GM23338 (cell line): ENCODE measurements at regions not wholly inside any gene's neighbourhood (a gene's known extent, or its start where the extent isn't known, plus 50 kb on each side); places are given as distances from the start of the nearest gene placed in this dataset.

ENCODE experiments used
- CREB1 ChIP-seq: fragments of 250-450 bp; sonication (Bioruptor Pico); IDR thresholded peaks from 2 replicates; pipeline ENCODE4 v1.5.0; 2020; ENCODE audit warnings: low read depth, mild to moderate bottlenecking, moderate library complexity
- EZH2 ChIP-seq: fragments of 200-600 bp; sonication (generic); IDR thresholded peaks from one replicate; pipeline ENCODE4 v1.8.0; 2017; ENCODE audit warnings: antibody characterized with exemption, mild to moderate bottlenecking, low read depth; ENCODE audit not compliant: unreplicated experiment
- EZH2phosphoT487 ChIP-seq: fragments of 200-600 bp; sonication (generic); IDR thresholded peaks from one replicate; pipeline ENCODE4 v1.8.1; 2018; ENCODE audit warnings: antibody characterized with exemption; ENCODE audit not compliant: unreplicated experiment
- JUNB ChIP-seq: IDR thresholded peaks from one replicate; pipeline ENCODE4 v1.6.1; 2016; ENCODE audit warnings: antibody characterized with exemption; ENCODE audit not compliant: unreplicated experiment
- NANOG ChIP-seq: IDR thresholded peaks from 2 replicates; pipeline ENCODE4 v1.6.1; 2016; ENCODE audit warnings: antibody characterized with exemption, borderline replicate concordance
- POLR2AphosphoS5 ChIP-seq: IDR thresholded peaks from 2 replicates; pipeline ENCODE4 v1.6.1; 2016; ENCODE audit warnings: antibody characterized with exemption, low read depth
- STAT1 ChIP-seq: IDR thresholded peaks from one replicate; pipeline ENCODE4 v1.6.1; 2016; ENCODE audit warnings: antibody characterized with exemption; ENCODE audit not compliant: unreplicated experiment
- ZNF114 ChIP-seq: fragments of 250-450 bp; sonication (Bioruptor Pico); IDR thresholded peaks from 2 replicates; pipeline ENCODE4 v1.5.0; 2020; ENCODE audit warnings: mild to moderate bottlenecking, moderate library complexity
- TF ChIP-seq, protein P1 (sequence below): IDR thresholded peaks from one replicate; pipeline ENCODE4 v1.6.1; 2018; ENCODE audit warnings: antibody characterized with exemption; ENCODE audit not compliant: unreplicated experiment
- TF ChIP-seq, protein P2 (sequence below), 2 experiments: fragments of 200-600 bp in 1 of 2; sonication (generic) in 1 of 2; conservative IDR thresholded peaks; 2 replicates each; pipeline versions ENCODE4 v1.5.1 to v1.6.1; 2016 to 2017; ENCODE audit warnings: antibody characterized with exemption in 2 of 2, low read depth in 2 of 2, mild to moderate bottlenecking in 2 of 2, moderate library complexity in 1 of 2
- TF ChIP-seq, protein P3 (sequence below): fragments of 250-450 bp; sonication (Bioruptor Pico); IDR thresholded peaks from 2 replicates; pipeline ENCODE4 v1.5.0; 2020; ENCODE audit warnings: mild to moderate bottlenecking, moderate library complexity
- TF ChIP-seq, protein P4 (sequence below): IDR thresholded peaks from 2 replicates; pipeline ENCODE4 v1.6.1; 2016; ENCODE audit warnings: antibody characterized with exemption

DNA sequence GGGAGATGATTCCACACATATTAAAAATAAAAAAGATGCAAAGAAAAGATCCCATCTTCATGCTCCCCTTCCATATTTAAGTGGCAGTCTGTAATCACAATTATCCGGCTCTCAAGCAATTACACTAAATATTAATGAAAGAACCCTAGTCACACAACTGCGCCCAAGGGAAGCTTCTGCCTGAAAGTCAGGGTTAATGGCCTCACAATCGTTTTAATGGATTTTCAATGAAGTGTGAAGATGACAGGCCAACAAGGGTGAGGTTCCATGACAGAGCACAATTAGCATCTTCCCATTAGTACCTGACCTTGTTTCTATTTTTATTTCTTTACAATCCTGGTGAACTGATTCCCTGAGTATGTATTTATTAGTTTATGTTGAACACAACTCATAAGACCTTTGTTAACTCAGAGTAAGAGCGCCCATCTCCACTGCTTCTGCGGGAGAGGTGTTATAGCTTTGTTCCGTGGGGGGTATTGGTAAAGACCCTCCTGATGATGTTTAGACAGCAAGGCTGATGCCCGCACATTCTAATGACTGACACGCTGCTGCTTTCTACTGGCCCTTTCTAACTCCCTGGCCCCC lies 80.9 kb downstream of the IER5 start:
- TF ChIP-seq, protein P1, sequence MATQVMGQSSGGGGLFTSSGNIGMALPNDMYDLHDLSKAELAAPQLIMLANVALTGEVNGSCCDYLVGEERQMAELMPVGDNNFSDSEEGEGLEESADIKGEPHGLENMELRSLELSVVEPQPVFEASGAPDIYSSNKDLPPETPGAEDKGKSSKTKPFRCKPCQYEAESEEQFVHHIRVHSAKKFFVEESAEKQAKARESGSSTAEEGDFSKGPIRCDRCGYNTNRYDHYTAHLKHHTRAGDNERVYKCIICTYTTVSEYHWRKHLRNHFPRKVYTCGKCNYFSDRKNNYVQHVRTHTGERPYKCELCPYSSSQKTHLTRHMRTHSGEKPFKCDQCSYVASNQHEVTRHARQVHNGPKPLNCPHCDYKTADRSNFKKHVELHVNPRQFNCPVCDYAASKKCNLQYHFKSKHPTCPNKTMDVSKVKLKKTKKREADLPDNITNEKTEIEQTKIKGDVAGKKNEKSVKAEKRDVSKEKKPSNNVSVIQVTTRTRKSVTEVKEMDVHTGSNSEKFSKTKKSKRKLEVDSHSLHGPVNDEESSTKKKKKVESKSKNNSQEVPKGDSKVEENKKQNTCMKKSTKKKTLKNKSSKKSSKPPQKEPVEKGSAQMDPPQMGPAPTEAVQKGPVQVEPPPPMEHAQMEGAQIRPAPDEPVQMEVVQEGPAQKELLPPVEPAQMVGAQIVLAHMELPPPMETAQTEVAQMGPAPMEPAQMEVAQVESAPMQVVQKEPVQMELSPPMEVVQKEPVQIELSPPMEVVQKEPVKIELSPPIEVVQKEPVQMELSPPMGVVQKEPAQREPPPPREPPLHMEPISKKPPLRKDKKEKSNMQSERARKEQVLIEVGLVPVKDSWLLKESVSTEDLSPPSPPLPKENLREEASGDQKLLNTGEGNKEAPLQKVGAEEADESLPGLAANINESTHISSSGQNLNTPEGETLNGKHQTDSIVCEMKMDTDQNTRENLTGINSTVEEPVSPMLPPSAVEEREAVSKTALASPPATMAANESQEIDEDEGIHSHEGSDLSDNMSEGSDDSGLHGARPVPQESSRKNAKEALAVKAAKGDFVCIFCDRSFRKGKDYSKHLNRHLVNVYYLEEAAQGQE = no peak
- TF ChIP-seq, protein P2, sequence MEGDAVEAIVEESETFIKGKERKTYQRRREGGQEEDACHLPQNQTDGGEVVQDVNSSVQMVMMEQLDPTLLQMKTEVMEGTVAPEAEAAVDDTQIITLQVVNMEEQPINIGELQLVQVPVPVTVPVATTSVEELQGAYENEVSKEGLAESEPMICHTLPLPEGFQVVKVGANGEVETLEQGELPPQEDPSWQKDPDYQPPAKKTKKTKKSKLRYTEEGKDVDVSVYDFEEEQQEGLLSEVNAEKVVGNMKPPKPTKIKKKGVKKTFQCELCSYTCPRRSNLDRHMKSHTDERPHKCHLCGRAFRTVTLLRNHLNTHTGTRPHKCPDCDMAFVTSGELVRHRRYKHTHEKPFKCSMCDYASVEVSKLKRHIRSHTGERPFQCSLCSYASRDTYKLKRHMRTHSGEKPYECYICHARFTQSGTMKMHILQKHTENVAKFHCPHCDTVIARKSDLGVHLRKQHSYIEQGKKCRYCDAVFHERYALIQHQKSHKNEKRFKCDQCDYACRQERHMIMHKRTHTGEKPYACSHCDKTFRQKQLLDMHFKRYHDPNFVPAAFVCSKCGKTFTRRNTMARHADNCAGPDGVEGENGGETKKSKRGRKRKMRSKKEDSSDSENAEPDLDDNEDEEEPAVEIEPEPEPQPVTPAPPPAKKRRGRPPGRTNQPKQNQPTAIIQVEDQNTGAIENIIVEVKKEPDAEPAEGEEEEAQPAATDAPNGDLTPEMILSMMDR (conservative IDR thresholded peaks at IDR 0.05; ENCODE audit: low read depth in 2 of 2) = no peak
- TF ChIP-seq NANOG = no peak
- TF ChIP-seq JUNB = no peak
- TF ChIP-seq POLR2AphosphoS5 = no peak
- TF ChIP-seq, protein P3, sequence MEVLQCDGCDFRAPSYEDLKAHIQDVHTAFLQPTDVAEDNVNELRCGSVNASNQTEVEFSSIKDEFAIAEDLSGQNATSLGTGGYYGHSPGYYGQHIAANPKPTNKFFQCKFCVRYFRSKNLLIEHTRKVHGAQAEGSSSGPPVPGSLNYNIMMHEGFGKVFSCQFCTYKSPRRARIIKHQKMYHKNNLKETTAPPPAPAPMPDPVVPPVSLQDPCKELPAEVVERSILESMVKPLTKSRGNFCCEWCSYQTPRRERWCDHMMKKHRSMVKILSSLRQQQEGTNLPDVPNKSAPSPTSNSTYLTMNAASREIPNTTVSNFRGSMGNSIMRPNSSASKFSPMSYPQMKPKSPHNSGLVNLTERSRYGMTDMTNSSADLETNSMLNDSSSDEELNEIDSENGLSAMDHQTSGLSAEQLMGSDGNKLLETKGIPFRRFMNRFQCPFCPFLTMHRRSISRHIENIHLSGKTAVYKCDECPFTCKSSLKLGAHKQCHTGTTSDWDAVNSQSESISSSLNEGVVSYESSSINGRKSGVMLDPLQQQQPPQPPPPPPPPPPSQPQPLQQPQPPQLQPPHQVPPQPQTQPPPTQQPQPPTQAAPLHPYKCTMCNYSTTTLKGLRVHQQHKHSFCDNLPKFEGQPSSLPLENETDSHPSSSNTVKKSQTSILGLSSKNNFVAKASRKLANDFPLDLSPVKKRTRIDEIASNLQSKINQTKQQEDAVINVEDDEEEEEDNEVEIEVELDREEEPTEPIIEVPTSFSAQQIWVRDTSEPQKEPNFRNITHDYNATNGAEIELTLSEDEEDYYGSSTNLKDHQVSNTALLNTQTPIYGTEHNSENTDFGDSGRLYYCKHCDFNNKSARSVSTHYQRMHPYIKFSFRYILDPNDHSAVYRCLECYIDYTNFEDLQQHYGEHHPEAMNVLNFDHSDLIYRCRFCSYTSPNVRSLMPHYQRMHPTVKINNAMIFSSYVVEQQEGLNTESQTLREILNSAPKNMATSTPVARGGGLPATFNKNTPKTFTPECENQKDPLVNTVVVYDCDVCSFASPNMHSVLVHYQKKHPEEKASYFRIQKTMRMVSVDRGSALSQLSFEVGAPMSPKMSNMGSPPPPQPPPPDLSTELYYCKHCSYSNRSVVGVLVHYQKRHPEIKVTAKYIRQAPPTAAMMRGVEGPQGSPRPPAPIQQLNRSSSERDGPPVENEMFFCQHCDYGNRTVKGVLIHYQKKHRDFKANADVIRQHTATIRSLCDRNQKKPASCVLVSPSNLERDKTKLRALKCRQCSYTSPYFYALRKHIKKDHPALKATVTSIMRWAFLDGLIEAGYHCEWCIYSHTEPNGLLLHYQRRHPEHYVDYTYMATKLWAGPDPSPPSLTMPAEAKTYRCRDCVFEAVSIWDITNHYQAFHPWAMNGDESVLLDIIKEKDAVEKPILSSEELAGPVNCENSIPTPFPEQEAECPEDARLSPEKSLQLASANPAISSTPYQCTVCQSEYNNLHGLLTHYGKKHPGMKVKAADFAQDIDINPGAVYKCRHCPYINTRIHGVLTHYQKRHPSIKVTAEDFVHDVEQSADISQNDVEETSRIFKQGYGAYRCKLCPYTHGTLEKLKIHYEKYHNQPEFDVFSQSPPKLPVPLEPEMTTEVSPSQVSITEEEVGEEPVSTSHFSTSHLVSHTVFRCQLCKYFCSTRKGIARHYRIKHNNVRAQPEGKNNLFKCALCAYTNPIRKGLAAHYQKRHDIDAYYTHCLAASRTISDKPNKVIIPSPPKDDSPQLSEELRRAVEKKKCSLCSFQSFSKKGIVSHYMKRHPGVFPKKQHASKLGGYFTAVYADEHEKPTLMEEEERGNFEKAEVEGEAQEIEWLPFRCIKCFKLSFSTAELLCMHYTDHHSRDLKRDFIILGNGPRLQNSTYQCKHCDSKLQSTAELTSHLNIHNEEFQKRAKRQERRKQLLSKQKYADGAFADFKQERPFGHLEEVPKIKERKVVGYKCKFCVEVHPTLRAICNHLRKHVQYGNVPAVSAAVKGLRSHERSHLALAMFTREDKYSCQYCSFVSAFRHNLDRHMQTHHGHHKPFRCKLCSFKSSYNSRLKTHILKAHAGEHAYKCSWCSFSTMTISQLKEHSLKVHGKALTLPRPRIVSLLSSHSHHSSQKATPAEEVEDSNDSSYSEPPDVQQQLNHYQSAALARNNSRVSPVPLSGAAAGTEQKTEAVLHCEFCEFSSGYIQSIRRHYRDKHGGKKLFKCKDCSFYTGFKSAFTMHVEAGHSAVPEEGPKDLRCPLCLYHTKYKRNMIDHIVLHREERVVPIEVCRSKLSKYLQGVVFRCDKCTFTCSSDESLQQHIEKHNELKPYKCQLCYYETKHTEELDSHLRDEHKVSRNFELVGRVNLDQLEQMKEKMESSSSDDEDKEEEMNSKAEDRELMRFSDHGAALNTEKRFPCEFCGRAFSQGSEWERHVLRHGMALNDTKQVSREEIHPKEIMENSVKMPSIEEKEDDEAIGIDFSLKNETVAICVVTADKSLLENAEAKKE (CRISPR knock-in tag) = no peak
- TF ChIP-seq STAT1 = no peak
- TF ChIP-seq EZH2 = no peak
- no peak for TF ChIP-seq CREB1 (CRISPR knock-in tag)
- no peak for TF ChIP-seq EZH2phosphoT487
- TF ChIP-seq ZNF114 (CRISPR knock-in tag) = no peak
- TF ChIP-seq, protein P4, sequence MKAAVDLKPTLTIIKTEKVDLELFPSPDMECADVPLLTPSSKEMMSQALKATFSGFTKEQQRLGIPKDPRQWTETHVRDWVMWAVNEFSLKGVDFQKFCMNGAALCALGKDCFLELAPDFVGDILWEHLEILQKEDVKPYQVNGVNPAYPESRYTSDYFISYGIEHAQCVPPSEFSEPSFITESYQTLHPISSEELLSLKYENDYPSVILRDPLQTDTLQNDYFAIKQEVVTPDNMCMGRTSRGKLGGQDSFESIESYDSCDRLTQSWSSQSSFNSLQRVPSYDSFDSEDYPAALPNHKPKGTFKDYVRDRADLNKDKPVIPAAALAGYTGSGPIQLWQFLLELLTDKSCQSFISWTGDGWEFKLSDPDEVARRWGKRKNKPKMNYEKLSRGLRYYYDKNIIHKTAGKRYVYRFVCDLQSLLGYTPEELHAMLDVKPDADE = no peak
